Upper lobe of left lung (tissue), 4 donors: ENCODE measurements at regions not wholly inside any gene's neighbourhood (a gene's known extent, or its start where the extent isn't known, plus 50 kb on each side); places are given as distances from the start of the nearest gene placed in this dataset.

Source experiments
- CTCF ChIP-seq, 6 experiments: fragments of 450-650 bp in 4 of 6; fragments of 200-600 bp in 2 of 6; sonication (generic) in 2 of 6; IDR thresholded peaks; one replicate each; pipeline ENCODE4 v1.5.1; 2016 to 2019; ENCODE audit warnings: antibody characterized with exemption in 6 of 6
- POLR2AphosphoS5 ChIP-seq, 2 donors: sonication (generic); formaldehyde crosslinking; IDR thresholded peaks; one replicate each; pipeline ENCODE4 v1.5.1; 2017; ENCODE audit warnings: antibody characterized with exemption in 2 of 2

- TF ChIP-seq POLR2AphosphoS5 (IDR thresholded peaks at IDR 0.05) (no peak), CTCF (IDR thresholded peaks at IDR 0.05) (no peak)
These were observed 54.4 kb upstream of the C1orf174 start for GRCh38 chr1:3954170-3955169.
